ENCODE measurements at regions not wholly inside any gene's neighbourhood (a gene's known extent, or its start where the extent isn't known, plus 50 kb on each side); places are given as distances from the start of the nearest gene placed in this dataset.

- H3K4me1 ChIP-seq (replicated peaks in 1 of 4; ENCODE audit: control insufficient read depth in 3 of 4, insufficient read depth in 4 of 4, low read length in 3 of 4) = no peaks in the 10 kb centered on the region
- DNase-seq (ENCODE audit: low read depth in 1 of 2, low spot score in 2 of 2) (no peak), FAIRE-seq (no peak)
- no peak overlapping the region for H2BK5ac ChIP-seq (ENCODE audit: low read depth, low read length)
- H2AK5ac ChIP-seq (ENCODE audit: low read depth, low read length) = no peak overlapping the region
- H3K27ac ChIP-seq (ENCODE audit: low read depth, low read length) = no peak overlapping the region
- H3K4me3 ChIP-seq (ENCODE audit: extremely low read depth in 1 of 4, insufficient read depth in 2 of 4, low read depth in 3 of 4, low read length in 4 of 4) = no peak overlapping the region
- no peaks in the 10 kb centered on the region for H3K9me3 ChIP-seq (ENCODE audit: insufficient read depth in 2 of 2, low read depth in 1 of 2, low read length in 1 of 2)
- no peak overlapping the region for H3K23ac ChIP-seq (ENCODE audit: insufficient read length)
- H2BK12ac ChIP-seq (ENCODE audit: low read depth, low read length) = no peak overlapping the region
- no peak overlapping the region for H2BK120ac ChIP-seq (replicated peaks; ENCODE audit: low read depth, low read length)
- H4K5ac ChIP-seq (ENCODE audit: insufficient read length, low read depth, low read length) = no peak overlapping the region
- no peaks in the 10 kb centered on the region for H3K27me3 ChIP-seq (replicated peaks in 1 of 4; ENCODE audit: control insufficient read depth in 3 of 4, extremely low read depth in 1 of 4, insufficient read depth in 3 of 4, low read length in 3 of 4)
- no peak overlapping the region for H3K56ac ChIP-seq (replicated peaks; ENCODE audit: insufficient read length, low read depth, low read length)
- no peak overlapping the region for H4K8ac ChIP-seq (ENCODE audit: extremely low read depth, insufficient read depth, low read length)
- ChIA-PET CTCF (ENCODE audit: partially characterized antibody) (no interaction called here), POLR2A (ENCODE audit: partially characterized antibody) (no interaction called here)
- H3K79me1 ChIP-seq (ENCODE audit: low read depth, low read length) = no peaks in the 10 kb centered on the region
- TF ChIP-seq SIN3A (conservative IDR thresholded peaks at IDR 0.05 in 1 of 2, IDR thresholded peaks at IDR 0.05 in 1 of 2; ENCODE audit: low read depth in 1 of 2, low read length in 2 of 2) (no peak), HDAC2 (IDR thresholded peaks at IDR 0.05; ENCODE audit: borderline replicate concordance in 1 of 2, low read depth in 2 of 2, low read length in 2 of 2) (no peak), ASH2L (IDR thresholded peaks at IDR 0.05; ENCODE audit: low read length) (no peak), SP1 (IDR thresholded peaks at IDR 0.05; ENCODE audit: low read depth, low read length) (no peak), E2F6 (IDR thresholded peaks at IDR 0.05) (no peak), ATF3 (IDR thresholded peaks at IDR 0.05; ENCODE audit: insufficient read depth, low read depth, low read length) (no peak), RXRA (IDR thresholded peaks at IDR 0.05; ENCODE audit: insufficient read depth, low read depth, low read length) (no peak), SRF (IDR thresholded peaks at IDR 0.05; ENCODE audit: low read depth, low read length) (no peak), RFX5 (IDR thresholded peaks at IDR 0.05; ENCODE audit: borderline replicate concordance, low read depth, low read length) (no peak), BRCA1 (IDR thresholded peaks at IDR 0.05; ENCODE audit: low read depth, low read length) (no peak)
- no peaks in the 10 kb centered on the region for H3K36me3 ChIP-seq (ENCODE audit: control insufficient read depth in 2 of 4, insufficient read depth in 4 of 4, low read length in 3 of 4)
- no peak overlapping the region for H3K4ac ChIP-seq (replicated peaks; ENCODE audit: insufficient read length, low read depth, low read length)
- H2BK20ac ChIP-seq (ENCODE audit: low read length) = no peak overlapping the region
- H3K79me2 ChIP-seq (ENCODE audit: control insufficient read depth in 1 of 2, insufficient read depth in 2 of 2, low read length in 2 of 2) = no peaks in the 10 kb centered on the region
- no peaks in the 10 kb centered on the region for H3K23me2 ChIP-seq (ENCODE audit: low read depth, low read length)
- H3K14ac ChIP-seq (ENCODE audit: insufficient read length) = no peak overlapping the region
- WGBS, 2 experiments (ENCODE audit: extremely low coverage in 1 of 2, insufficient coverage in 1 of 2, insufficient read length in 1 of 2, insufficient replicate concordance in 2 of 2, low coverage in 1 of 2, low lambda C conversion rate in 2 of 2, missing lambda C conversion rate in 1 of 2) = 92% methylated on average over 3 of the region's 3 CpGs; no CpG with 5 or more reads in 1 of the 2 experiments
- no peaks in the 10 kb centered on the region for H4K20me1 ChIP-seq (replicated peaks in 1 of 2; ENCODE audit: control insufficient read depth in 1 of 2, insufficient read depth in 2 of 2, low read length in 2 of 2)
- no peak overlapping the region for H3K9ac ChIP-seq (replicated peaks in 1 of 4; ENCODE audit: extremely low read depth in 1 of 4, low read depth in 3 of 4, low read length in 3 of 4)
- no peak overlapping the region for H3K18ac ChIP-seq (ENCODE audit: extremely low read depth, low read length)
- no peak overlapping the region for H3K4me2 ChIP-seq (ENCODE audit: insufficient read depth in 1 of 2, low read depth in 2 of 2, low read length in 2 of 2)
- no peak overlapping the region for H2AFZ ChIP-seq (ENCODE audit: low read length)
- no peak overlapping the region for H4K91ac ChIP-seq (replicated peaks; ENCODE audit: insufficient read length, low read length)
- H2BK15ac ChIP-seq (ENCODE audit: low read length) = no peak overlapping the region
Measured at GRCh38 chrX:95733426-95733825, 951.2 kb upstream of the DIAPH2 start.

All from H1 (cell line).